Loucy (cell line): ENCODE measurements at regions not wholly inside any gene's neighbourhood (a gene's known extent, or its start where the extent isn't known, plus 50 kb on each side); places are given as distances from the start of the nearest gene placed in this dataset.

Experiments
- EZH2phosphoT487 ChIP-seq: fragments of 200-600 bp; IDR thresholded peaks from 2 replicates; pipeline ENCODE4 v1.6.1; 2018; ENCODE audit warnings: antibody characterized with exemption, mild to moderate bottlenecking, moderate library complexity, borderline replicate concordance
- TF ChIP-seq, protein P1 (sequence below): fragments of 200-600 bp; sonication (generic); conservative IDR thresholded peaks from 2 replicates; pipeline ENCODE4 v1.5.1; 2014; ENCODE audit warnings: mild to moderate bottlenecking, antibody characterized with exemption, low read length

DNA sequence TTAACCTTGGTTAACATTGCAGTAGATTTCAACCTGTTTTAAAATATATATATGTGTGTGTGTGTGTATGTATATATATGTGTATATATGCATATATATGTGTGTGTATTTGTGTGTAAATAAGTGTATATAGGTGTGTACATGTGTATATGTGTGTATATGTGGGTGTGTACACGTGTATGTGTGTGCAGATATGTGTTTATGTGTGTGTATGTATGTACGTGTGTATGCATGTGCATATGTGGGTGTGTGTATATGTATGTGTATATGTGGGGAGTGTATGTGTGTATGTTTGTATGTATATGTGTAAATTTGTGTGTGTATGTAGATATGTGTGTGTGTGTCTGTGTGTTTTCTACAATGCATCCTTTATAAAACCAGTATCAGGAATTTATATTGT, 205.5 kb upstream of the FOXF1 start:
- TF ChIP-seq, protein P1, sequence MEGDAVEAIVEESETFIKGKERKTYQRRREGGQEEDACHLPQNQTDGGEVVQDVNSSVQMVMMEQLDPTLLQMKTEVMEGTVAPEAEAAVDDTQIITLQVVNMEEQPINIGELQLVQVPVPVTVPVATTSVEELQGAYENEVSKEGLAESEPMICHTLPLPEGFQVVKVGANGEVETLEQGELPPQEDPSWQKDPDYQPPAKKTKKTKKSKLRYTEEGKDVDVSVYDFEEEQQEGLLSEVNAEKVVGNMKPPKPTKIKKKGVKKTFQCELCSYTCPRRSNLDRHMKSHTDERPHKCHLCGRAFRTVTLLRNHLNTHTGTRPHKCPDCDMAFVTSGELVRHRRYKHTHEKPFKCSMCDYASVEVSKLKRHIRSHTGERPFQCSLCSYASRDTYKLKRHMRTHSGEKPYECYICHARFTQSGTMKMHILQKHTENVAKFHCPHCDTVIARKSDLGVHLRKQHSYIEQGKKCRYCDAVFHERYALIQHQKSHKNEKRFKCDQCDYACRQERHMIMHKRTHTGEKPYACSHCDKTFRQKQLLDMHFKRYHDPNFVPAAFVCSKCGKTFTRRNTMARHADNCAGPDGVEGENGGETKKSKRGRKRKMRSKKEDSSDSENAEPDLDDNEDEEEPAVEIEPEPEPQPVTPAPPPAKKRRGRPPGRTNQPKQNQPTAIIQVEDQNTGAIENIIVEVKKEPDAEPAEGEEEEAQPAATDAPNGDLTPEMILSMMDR: no peak
- TF ChIP-seq EZH2phosphoT487: no peak
